ENCODE measurements at regions not wholly inside any gene's neighbourhood (a gene's known extent, or its start where the extent isn't known, plus 50 kb on each side); places are given as distances from the start of the nearest gene placed in this dataset.

- DNase-seq (ENCODE audit: low read depth in 2 of 2, low spot score in 1 of 2), result no peak
Observed at GRCh38 chr3:72100080-72100511, 315.1 kb upstream of the PROK2 start.

DNA sequence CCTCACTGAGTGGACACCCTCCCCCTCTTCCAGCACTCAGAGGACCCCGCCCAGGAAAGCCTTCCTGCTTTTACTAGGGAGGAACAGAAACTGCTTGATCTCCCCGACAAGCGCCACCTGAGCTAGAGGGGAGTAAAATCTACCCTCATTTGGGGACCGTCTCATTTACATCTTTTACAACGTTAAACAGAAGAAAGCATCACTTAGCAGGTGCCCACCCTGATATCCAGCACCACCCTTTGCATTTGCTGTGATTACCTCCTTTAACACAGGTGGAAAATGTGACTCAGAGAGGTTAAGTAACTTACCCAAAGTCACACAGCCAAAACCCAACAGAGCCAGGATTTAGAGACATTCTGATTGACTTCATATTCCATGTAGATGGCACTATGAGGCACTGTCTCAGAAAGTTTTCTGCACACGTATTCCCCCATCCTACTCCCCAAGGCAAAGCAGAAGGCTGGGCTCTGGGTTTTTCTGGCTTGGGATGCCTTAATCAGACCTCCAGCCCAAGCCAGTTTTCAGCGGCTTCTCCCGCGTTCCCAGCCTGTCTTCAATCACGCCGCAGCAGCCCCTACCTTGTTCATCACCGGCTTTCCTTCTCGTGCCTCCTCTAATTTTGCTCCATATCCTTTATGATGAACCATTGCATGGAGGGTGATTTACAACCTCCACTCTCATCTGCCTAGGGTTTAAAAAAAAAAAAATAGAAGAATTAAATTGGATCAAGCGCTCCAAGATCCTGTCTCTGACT lies 314.6 kb upstream of the PROK2 start:
- no peak for DNase-seq (ENCODE audit: low read depth in 2 of 2, low spot score in 1 of 2)

- no peak for DNase-seq (ENCODE audit: low read depth in 2 of 2, low spot score in 1 of 2)
Observed at GRCh38 chr3:72097053-72097452, 312.1 kb upstream of the PROK2 start.

DNA sequence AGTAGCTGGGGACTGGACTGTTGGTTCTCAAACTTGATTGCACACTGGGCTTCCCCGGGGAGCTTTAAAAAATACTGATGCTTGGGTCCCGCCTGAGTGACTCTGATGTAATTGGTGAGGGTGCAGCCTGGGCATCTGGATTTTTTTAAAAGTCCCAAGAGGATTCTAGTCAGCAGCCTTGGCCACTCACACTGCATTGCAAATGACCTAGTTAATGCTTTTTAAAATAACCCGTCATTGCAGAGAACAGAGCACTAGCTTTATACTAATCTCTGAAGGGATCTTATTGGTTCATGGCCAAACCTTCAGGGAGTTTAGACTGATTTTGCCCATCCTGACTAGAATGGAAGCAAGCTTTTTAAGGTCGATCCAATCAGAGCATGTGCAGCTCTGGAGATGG lies 310.6 kb upstream of the PROK2 start:
- no peak for DNase-seq (ENCODE audit: low read depth in 2 of 2, low spot score in 1 of 2)

DNA sequence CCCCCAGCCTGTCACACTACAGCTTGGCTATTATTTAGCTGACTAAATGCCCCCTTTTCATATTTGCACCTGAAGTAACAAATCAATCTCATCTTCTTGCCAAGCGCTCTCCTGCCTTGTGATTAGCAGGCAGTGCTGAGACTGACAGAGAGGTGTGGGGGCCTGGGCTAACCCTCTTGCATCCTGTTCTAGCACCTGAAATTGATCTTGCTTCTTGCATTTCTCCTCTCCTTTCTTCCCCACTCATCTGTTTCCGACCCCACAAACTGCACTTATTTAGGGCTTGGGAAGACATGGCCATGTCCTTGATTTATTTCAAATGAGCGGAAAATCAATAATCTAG lies 309.0 kb upstream of the PROK2 start:
- no peak for DNase-seq (ENCODE audit: low read depth in 2 of 2, low spot score in 1 of 2)

DNA sequence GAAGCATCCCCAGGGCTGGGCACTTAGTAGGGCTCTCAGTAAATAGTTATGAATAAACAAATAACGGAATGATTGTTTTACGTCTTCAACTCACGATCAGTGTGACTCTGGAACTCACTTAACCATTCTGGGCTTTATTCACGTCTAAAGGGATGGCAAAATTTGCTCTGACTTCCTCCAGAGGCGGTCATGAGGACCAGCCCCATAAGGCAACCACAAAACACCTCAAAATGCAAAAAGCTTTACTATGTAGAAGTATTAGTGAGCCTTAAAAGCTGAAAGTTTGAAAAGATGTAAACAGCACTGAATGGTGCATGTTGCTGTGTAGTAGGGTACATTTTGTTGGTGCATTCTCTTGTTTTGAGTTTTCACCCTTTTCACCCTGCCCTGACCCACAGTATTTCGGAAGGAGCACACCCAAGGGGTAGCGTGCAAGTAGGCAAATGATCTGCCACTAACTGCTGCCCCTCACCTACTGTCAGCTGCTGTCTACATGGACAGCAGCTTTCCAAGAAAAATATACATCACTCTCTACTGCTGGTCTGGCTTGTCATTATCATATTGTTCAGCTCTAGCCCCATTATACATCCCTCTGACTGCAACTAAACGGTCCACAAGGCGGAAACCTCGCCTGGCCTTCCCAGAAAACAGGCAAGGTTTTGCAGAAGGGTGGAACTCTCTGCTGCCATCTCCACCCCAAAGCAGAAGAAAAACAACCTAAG lies 308.5 kb upstream of the PROK2 start:
- DNase-seq (ENCODE audit: low read depth in 2 of 2, low spot score in 1 of 2), result no peak

DNA sequence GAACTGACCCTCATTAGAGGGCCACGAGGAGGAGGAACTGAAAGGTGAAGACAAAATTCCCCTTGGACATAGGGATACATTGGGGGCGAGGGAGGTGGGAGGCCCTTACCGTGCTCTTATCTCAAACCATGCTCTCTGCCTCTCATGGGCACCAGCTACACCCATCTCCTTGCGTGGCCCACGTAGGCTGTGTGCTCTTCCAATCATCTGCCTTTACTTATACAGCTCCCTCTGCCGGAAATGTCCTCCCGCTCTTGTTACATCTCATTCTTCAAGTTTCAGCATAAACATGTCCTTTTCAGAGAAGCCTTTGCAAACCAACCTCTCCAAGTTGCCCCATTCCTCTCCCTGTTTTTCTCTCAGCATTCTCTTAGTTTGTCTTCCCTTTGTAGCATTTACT lies 307.8 kb upstream of the PROK2 start:
- DNase-seq (ENCODE audit: low read depth in 2 of 2, low spot score in 1 of 2), result no peak

DNA sequence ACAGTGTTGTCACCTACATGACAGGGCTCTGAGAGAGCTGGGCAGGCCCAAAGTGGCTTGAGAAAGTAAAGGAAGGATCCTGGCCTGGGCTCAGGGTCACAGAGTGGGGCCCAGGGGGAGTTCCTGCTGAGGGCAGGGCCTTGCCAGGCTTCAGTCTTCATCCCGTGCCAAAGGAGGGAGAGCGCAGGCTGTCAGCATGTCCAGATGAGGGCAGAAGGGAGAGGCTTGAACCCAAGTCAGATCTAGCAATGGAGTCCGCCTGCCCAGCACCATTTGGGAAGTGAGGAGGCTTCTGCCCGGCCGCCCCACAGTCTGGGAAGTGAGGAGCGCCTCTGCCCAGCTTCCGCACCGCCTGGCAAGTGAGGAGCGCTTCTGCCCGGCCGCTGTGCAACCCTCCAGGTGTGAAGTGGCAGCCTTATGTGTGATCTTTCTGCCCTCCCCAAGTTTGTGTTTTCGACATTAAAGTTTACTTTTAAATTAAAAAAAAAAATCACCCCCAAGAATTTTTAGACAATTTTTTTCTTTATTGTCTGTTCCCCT lies 303.6 kb upstream of the PROK2 start:
- no peak for DNase-seq (ENCODE audit: low read depth in 2 of 2, low spot score in 1 of 2)

- DNase-seq (ENCODE audit: low read depth in 2 of 2, low spot score in 1 of 2), result no peak
Observed at GRCh38 chr3:72087420-72087819, 302.5 kb upstream of the PROK2 start.

DNA sequence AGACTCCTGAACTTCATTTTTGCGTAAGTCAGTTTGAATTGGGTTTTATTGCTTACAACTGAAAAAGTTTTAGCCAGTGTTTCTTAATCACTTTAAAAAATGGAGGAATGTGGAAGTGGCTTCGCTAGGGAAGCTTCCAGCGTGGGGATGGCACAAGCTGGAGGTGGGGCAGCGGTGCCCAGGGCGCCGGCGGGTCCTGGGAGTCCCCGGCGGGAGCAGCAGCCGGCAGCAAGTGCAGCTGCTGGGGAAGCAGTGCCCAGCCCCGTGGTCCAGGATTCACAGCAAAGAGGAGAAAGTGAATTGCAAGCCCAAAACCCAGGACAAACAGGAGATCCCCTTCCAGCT lies 301.8 kb upstream of the PROK2 start:
- no peak for DNase-seq (ENCODE audit: low read depth in 2 of 2, low spot score in 1 of 2)

- no peak for DNase-seq (ENCODE audit: low read depth in 2 of 2, low spot score in 1 of 2)
Observed at GRCh38 chr3:72086042-72086742, 301.2 kb upstream of the PROK2 start.

GRCh38 chr3:72085036-72085435 lies 300.1 kb upstream of the PROK2 start:
- no peak for DNase-seq (ENCODE audit: low read depth in 2 of 2, low spot score in 1 of 2)

GRCh38 chr3:72082776-72083462 lies 298.0 kb upstream of the PROK2 start:
- DNase-seq (ENCODE audit: low read depth in 2 of 2, low spot score in 1 of 2), result no peak

GRCh38 chr3:72082186-72082715 lies 297.3 kb upstream of the PROK2 start:
- no peak for DNase-seq (ENCODE audit: low read depth in 2 of 2, low spot score in 1 of 2)

DNA sequence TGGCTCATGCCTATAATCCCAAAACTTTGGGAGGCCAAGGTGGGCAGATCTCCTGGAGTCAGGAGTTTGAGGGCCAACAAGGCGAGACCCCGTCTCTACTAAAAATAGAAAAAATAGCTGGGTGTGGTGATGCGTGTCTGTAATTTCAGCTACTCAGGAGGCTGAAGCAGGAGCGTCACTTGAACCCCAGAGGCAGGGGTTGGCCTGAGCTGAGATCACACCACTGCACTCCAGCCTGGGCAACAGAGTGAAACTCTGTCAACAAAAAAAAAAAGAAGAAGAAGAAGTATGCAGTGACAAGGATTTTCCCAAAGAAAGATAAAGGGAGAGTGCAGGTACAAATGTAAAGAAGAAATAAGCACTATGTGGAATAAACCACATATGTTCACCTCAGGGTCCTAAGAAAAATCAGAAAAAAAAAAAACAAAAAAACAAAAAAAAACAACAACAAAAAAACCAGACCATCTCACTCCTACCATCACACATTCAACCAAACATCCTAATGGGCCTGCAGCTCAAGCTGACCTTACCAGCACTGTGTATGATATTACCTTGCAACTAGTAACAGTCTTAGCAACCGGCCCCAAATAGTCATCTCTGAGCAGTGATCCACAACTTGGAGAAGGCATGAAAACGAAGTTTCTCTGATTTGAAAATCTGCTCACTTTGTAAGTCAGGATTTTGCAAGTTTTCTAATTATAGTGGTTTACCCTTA lies 296.7 kb upstream of the PROK2 start:
- no peak for DNase-seq (ENCODE audit: low read depth in 2 of 2, low spot score in 1 of 2)

GRCh38 chr3:72080800-72081199 lies 295.9 kb upstream of the PROK2 start:
- no peak for DNase-seq (ENCODE audit: low read depth in 2 of 2, low spot score in 1 of 2)

DNA sequence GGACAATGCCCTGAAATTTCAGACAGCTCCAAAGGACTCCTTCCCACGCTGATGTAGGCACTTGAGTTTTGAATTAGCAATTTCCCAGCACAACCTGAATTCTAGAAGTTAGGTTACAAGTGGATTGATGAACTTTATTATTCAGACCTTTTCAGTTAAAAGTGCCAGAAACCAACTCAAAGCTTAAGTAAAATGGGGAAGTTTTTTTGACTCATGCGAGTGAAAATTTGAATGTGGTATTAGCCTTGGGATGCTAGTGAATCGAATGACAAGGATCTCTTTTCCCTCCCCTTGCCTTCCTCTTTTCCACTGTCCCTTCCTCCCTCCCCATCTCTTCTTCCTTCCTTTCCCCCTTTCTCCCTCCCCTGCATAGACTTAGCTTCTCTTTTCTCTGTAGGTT lies 295.1 kb upstream of the PROK2 start:
- no peak for DNase-seq (ENCODE audit: low read depth in 2 of 2, low spot score in 1 of 2)

GRCh38 chr3:72079369-72079872 lies 294.5 kb upstream of the PROK2 start:
- DNase-seq (ENCODE audit: low read depth in 2 of 2, low spot score in 1 of 2), result no peak

DNA sequence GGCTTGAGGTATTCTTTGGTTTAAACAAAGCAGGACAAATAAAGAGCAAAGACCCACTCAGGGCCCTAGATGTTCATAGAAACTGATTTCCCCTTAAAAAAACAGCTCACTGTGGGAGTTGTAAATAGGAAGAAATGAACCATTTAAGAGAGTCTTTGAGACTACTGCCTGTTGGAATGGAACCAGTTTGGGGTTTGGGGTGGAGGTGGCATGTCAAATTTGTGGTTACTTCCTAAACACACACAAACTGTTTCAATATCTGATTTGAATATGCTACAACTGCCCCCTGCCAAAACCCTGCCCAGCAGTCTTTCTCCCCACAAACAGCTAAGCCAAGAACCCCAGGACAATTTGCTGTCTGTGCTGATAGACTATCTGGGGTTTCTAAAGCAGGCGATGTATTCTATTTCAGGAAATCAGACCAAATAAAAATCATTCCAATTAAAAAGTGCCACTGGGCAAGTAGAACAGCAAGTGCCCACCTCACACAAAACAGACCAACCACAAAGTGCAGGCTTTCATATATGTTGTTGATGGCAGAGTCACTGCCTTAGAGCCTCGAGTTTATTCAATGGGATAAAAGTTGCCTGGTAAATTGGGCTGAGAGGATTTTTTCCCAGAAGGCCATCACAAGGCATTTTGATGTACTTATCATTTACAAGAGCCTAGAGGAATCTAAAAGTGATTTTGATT lies 293.9 kb upstream of the PROK2 start:
- no peak for DNase-seq (ENCODE audit: low read depth in 2 of 2, low spot score in 1 of 2)

All from stimulated activated CD8-positive, alpha-beta memory T cell treated with anti-CD3 and anti-CD28 coated beads, Interleukin-4, amount 100 ng/mL, for 1 hour (primary cell).